OCI-LY1 (cell line): ENCODE measurements at regions not wholly inside any gene's neighbourhood (a gene's known extent, or its start where the extent isn't known, plus 50 kb on each side); places are given as distances from the start of the nearest gene placed in this dataset.

Experiments used
- EZH2 ChIP-seq: fragments of 200-600 bp; sonication (generic), shearing (Covaris generic); IDR thresholded peaks from 2 replicates; pipeline ENCODE4 v1.8.0; 2017; ENCODE audit warnings: borderline replicate concordance, mixed run types, mild to moderate bottlenecking, antibody characterized with exemption, low read length, moderate library complexity, mixed read lengths
- TF ChIP-seq, protein P1 (sequence below): fragments of 200-600 bp; sonication (generic), shearing (Covaris generic); IDR thresholded peaks from 2 replicates; pipeline ENCODE4 v1.5.1; 2017; ENCODE audit warnings: mild to moderate bottlenecking, antibody characterized with exemption, low read length, moderate library complexity, mixed read lengths

DNA sequence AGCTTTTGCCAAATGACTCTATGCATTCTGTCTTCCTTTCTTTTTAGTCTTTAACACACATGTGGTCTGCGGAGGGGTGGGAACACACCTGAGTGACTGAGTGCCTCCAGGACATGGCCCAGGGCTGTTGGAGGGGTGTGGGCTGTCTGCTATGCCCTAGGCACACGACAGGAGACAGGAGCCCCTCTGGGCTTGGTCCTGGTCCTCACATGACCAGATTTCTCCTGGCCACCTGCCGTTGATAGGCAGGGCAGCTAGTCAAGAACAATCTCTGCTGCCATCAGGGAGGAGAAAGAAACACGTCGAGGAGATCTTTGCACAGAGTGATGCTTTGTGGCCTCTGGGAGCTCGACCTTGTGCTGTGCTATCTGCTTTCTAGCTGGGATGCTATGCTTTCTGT, 176.6 kb downstream of the KLF13 start:
- TF ChIP-seq, protein P1, sequence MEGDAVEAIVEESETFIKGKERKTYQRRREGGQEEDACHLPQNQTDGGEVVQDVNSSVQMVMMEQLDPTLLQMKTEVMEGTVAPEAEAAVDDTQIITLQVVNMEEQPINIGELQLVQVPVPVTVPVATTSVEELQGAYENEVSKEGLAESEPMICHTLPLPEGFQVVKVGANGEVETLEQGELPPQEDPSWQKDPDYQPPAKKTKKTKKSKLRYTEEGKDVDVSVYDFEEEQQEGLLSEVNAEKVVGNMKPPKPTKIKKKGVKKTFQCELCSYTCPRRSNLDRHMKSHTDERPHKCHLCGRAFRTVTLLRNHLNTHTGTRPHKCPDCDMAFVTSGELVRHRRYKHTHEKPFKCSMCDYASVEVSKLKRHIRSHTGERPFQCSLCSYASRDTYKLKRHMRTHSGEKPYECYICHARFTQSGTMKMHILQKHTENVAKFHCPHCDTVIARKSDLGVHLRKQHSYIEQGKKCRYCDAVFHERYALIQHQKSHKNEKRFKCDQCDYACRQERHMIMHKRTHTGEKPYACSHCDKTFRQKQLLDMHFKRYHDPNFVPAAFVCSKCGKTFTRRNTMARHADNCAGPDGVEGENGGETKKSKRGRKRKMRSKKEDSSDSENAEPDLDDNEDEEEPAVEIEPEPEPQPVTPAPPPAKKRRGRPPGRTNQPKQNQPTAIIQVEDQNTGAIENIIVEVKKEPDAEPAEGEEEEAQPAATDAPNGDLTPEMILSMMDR: no peak
- TF ChIP-seq EZH2: no peak
